Tibial artery (tissue), 4 donors: ENCODE measurements at regions not wholly inside any gene's neighbourhood (a gene's known extent, or its start where the extent isn't known, plus 50 kb on each side); places are given as distances from the start of the nearest gene placed in this dataset.

Source experiments
- DNase-seq, 2 donors: peaks; one replicate each; pipeline ENCODE4 v3.0.0-alpha.2; 2019
- H3K27ac ChIP-seq, 2 donors: fragments of 200-600 bp; sonication (generic) in 1 of 2; 1 replicate in 1 of 2; 2 replicates in 1 of 2; pipeline ENCODE4 v1.5.1; 2018 to 2019; ENCODE audit warnings: mild to moderate bottlenecking in 1 of 2
- H3K27me3 ChIP-seq, 2 donors: fragments of 200-600 bp; sonication (generic) in 1 of 2; one replicate each; pipeline versions ENCODE4 v1.5.1 to v1.6.0; 2016 to 2019
- H3K36me3 ChIP-seq, 3 donors: fragments of 200-600 bp; sonication (generic) in 2 of 3; one replicate each; pipeline ENCODE4 v1.5.1; 2016 to 2019; ENCODE audit warnings: mild to moderate bottlenecking in 2 of 3
- H3K4me1 ChIP-seq, 4 donors: fragments of 200-600 bp; sonication (generic) in 2 of 4; 1 replicate in 3 of 4; 2 replicates in 1 of 4; pipeline ENCODE4 v1.5.1; 2016 to 2019
- H3K4me3 ChIP-seq, 2 donors: fragments of 200-600 bp; sonication (generic) in 1 of 2; 1 replicate in 1 of 2; 2 replicates in 1 of 2; pipeline ENCODE4 v1.5.1; 2018 to 2019; ENCODE audit warnings: mild to moderate bottlenecking in 2 of 2
- H3K9me3 ChIP-seq, 3 donors: fragments of 200-600 bp; sonication (generic) in 1 of 3; one replicate each; pipeline ENCODE4 v1.5.1; 2016 to 2019
- CTCF ChIP-seq, 2 experiments: fragments of 200-600 bp in 1 of 2; fragments of 450-650 bp in 1 of 2; IDR thresholded peaks; one replicate each; pipeline ENCODE4 v1.5.1; 2017 to 2019; ENCODE audit warnings: antibody characterized with exemption in 2 of 2, mild to moderate bottlenecking in 1 of 2, moderate library complexity in 1 of 2
- intact Hi-C: fragments of 100-400 bp; cut with DNase I; formaldehyde crosslinking; loops from one replicate; pipeline ENCODE4 v1.15.0; 2023; ENCODE audit warnings: low total_unique reads

GRCh38 chr16:5838071-5838470 lies 740.5 kb upstream of the EEF2KMT start:
- Histone ChIP-seq H3K27ac (no peak overlapping the region), H3K36me3 (no peaks in the 10 kb centered on the region), H3K4me3 (no peak overlapping the region), H3K9me3 (no peaks in the 10 kb centered on the region), H3K27me3 (no peaks in the 10 kb centered on the region), H3K4me1 (no peaks in the 10 kb centered on the region)
- intact Hi-C loops, result no loop called here
- TF ChIP-seq CTCF (IDR thresholded peaks at IDR 0.05), result no peak
- DNase-seq, result no peak

GRCh38 chr16:5837007-5837670 lies 739.5 kb upstream of the EEF2KMT start:
- no peak for TF ChIP-seq CTCF (IDR thresholded peaks at IDR 0.05)
- no peak overlapping the region for H3K27ac ChIP-seq

GRCh38 chr16:5835876-5836275 lies 738.3 kb upstream of the EEF2KMT start:
- no peaks in the 10 kb centered on the region for H3K36me3 ChIP-seq
- no peaks in the 10 kb centered on the region for H3K27me3 ChIP-seq
- TF ChIP-seq CTCF (IDR thresholded peaks at IDR 0.05), result no peak
- DNase-seq, result no peak
- H3K27ac ChIP-seq, result no peak overlapping the region
- intact Hi-C loops, result no loop called here
- no peaks in the 10 kb centered on the region for H3K4me1 ChIP-seq
- H3K9me3 ChIP-seq, result no peaks in the 10 kb centered on the region
- H3K4me3 ChIP-seq, result no peak overlapping the region

More at GRCh38 chr16:5837007-5837670, 739.5 kb upstream of the EEF2KMT start:
- Histone ChIP-seq H3K9me3 (no peaks in the 10 kb centered on the region), H3K4me1 (no peaks in the 10 kb centered on the region), H3K36me3 (no peaks in the 10 kb centered on the region), H3K27me3 (no peaks in the 10 kb centered on the region), H3K4me3 (no peak overlapping the region)
- DNase-seq, result no peak
- intact Hi-C loops, result no loop called here

GRCh38 chr16:5826332-5826731 lies 728.7 kb upstream of the EEF2KMT start:
- Histone ChIP-seq H3K36me3 (no peaks in the 10 kb centered on the region), H3K27me3 (no peaks in the 10 kb centered on the region), H3K4me3 (no peak overlapping the region), H3K9me3 (no peaks in the 10 kb centered on the region), H3K4me1 (no peaks in the 10 kb centered on the region), H3K27ac (no peak overlapping the region)
- no peak for DNase-seq
- intact Hi-C loops, result no loop called here
- TF ChIP-seq CTCF (IDR thresholded peaks at IDR 0.05), result no peak

GRCh38 chr16:5820472-5820871 lies 722.9 kb upstream of the EEF2KMT start:
- H3K4me3 ChIP-seq, result no peak overlapping the region
- H3K27me3 ChIP-seq, result no peaks in the 10 kb centered on the region
- no peaks in the 10 kb centered on the region for H3K4me1 ChIP-seq
- H3K36me3 ChIP-seq, result no peaks in the 10 kb centered on the region
- TF ChIP-seq CTCF (IDR thresholded peaks at IDR 0.05), result no peak
- H3K27ac ChIP-seq, result no peak overlapping the region
- no peaks in the 10 kb centered on the region for H3K9me3 ChIP-seq
- DNase-seq, result no peak
- intact Hi-C loops, result no loop called here
